Stomach (tissue), 4 donors: ENCODE measurements at regions not wholly inside any gene's neighbourhood (a gene's known extent, or its start where the extent isn't known, plus 50 kb on each side); places are given as distances from the start of the nearest gene placed in this dataset.

Experiments
- EP300 ChIP-seq: sonication (generic); formaldehyde crosslinking; IDR thresholded peaks from one replicate; pipeline ENCODE4 v1.6.1; 2017; ENCODE audit warnings: antibody characterized with exemption
- POLR2A ChIP-seq, 4 donors: fragments of 450-650 bp; IDR thresholded peaks; one replicate each; pipeline ENCODE4 v1.6.1; 2016; ENCODE audit warnings: antibody characterized with exemption in 4 of 4, control low read depth in 2 of 4, mild to moderate bottlenecking in 1 of 4, moderate library complexity in 1 of 4
- POLR2AphosphoS5 ChIP-seq, 3 donors: sonication (generic); formaldehyde crosslinking; IDR thresholded peaks; one replicate each; pipeline ENCODE4 v1.6.1; 2016; ENCODE audit warnings: antibody characterized with exemption in 3 of 3
- TF ChIP-seq, protein P1 (sequence below), 7 experiments: fragments of 450-650 bp in 4 of 7; fragments of 200-600 bp in 3 of 7; sonication (generic) in 3 of 7; IDR thresholded peaks; one replicate each; pipeline ENCODE4 v1.5.1; 2016 to 2019; ENCODE audit warnings: antibody characterized with exemption in 7 of 7, control low read depth in 2 of 7, mild to moderate bottlenecking in 1 of 7

GRCh38 chr3:1594940-1595339 is 502.1 kb downstream of the CNTN6 start:
- TF ChIP-seq, protein P1, sequence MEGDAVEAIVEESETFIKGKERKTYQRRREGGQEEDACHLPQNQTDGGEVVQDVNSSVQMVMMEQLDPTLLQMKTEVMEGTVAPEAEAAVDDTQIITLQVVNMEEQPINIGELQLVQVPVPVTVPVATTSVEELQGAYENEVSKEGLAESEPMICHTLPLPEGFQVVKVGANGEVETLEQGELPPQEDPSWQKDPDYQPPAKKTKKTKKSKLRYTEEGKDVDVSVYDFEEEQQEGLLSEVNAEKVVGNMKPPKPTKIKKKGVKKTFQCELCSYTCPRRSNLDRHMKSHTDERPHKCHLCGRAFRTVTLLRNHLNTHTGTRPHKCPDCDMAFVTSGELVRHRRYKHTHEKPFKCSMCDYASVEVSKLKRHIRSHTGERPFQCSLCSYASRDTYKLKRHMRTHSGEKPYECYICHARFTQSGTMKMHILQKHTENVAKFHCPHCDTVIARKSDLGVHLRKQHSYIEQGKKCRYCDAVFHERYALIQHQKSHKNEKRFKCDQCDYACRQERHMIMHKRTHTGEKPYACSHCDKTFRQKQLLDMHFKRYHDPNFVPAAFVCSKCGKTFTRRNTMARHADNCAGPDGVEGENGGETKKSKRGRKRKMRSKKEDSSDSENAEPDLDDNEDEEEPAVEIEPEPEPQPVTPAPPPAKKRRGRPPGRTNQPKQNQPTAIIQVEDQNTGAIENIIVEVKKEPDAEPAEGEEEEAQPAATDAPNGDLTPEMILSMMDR (IDR thresholded peaks at IDR 0.05): no peak
- no peak for TF ChIP-seq POLR2A (IDR thresholded peaks at IDR 0.05)
- no peak for TF ChIP-seq EP300
- TF ChIP-seq POLR2AphosphoS5 (IDR thresholded peaks at IDR 0.05): no peak
